PC-9 (cell line): ENCODE measurements at regions not wholly inside any gene's neighbourhood (a gene's known extent, or its start where the extent isn't known, plus 50 kb on each side); places are given as distances from the start of the nearest gene placed in this dataset.
A peak's percentile ranks its signal among the peaks of the same experiment; 100 is the strongest.

Experiments
- BruUV-seq: library from RNA; stranded (reverse); fragments of 400-500 nt; replicated peaks from 2 replicates; lab custom pipeline; 2021; lab: Mats Ljungman, UMichigan
- CTCF ChIA-PET: fragments of 300-600 bp; sonication (Branson Sonifier 250); formaldehyde crosslinking; loops from one replicate; lab custom pipeline; 2022; ENCODE audit warnings: antibody characterized with exemption; lab: Charles Lee
- POLR2A ChIA-PET: fragments of 300-600 bp; sonication (Branson Sonifier 250); formaldehyde crosslinking; loops from one replicate; lab custom pipeline; 2022; ENCODE audit warnings: antibody characterized with exemption; ENCODE audit not compliant: unreplicated experiment; lab: Charles Lee
- DNase-seq, 2 experiments: peaks; one replicate each; pipeline versions ENCODE4 v3.0.0 to v3.0.0-alpha.2; 2015 to 2022; ENCODE audit warnings: mixed read lengths in 1 of 2
- H2AFZ ChIP-seq: fragments of 200-600 bp; sonication (generic); 2 replicates; pipeline ENCODE4 v1.8.1; 2017; ENCODE audit warnings: antibody characterized with exemption
- H3F3A ChIP-seq: fragments of 200-600 bp; sonication (generic); 2 replicates; pipeline ENCODE4 v1.8.1; 2017; ENCODE audit warnings: antibody characterized with exemption, mild to moderate bottlenecking, low read depth; ENCODE audit not compliant: insufficient read depth
- H3K27ac ChIP-seq: fragments of 200-600 bp; sonication (generic); 2 replicates; pipeline ENCODE4 v1.6.1; 2016; ENCODE audit warnings: mixed run types
- H3K27me3 ChIP-seq: fragments of 200-600 bp; sonication (generic); 2 replicates; pipeline ENCODE4 v1.6.1; 2016; ENCODE audit warnings: low read depth, mixed run types; ENCODE audit not compliant: insufficient read depth
- H3K36me3 ChIP-seq: fragments of 200-600 bp; sonication (generic); 2 replicates; pipeline ENCODE4 v1.6.1; 2016; ENCODE audit warnings: low read depth, mixed run types
- H3K4me1 ChIP-seq: fragments of 200-600 bp; sonication (generic); replicated peaks from 2 replicates; pipeline ENCODE4 v1.6.1; 2016; ENCODE audit warnings: mixed run types; ENCODE audit not compliant: insufficient read depth
- H3K4me2 ChIP-seq: fragments of 200-600 bp; sonication (generic); 2 replicates; pipeline ENCODE4 v1.6.1; 2017; ENCODE audit warnings: mixed run types
- H3K4me3 ChIP-seq: fragments of 200-600 bp; sonication (generic); 2 replicates; pipeline ENCODE4 v1.6.1; 2016; ENCODE audit warnings: mixed run types
- H3K79me2 ChIP-seq: fragments of 200-600 bp; sonication (generic); 2 replicates; pipeline ENCODE4 v1.6.1; 2017; ENCODE audit warnings: low read depth, mixed run types
- H3K9me2 ChIP-seq: fragments of 200-600 bp; sonication (generic); 2 replicates; pipeline ENCODE4 v1.8.1; 2017; ENCODE audit warnings: mild to moderate bottlenecking; ENCODE audit not compliant: insufficient read depth
- H3K9me3 ChIP-seq: fragments of 200-600 bp; sonication (generic); 2 replicates; pipeline ENCODE4 v1.8.1; 2016; ENCODE audit warnings: low read depth; ENCODE audit not compliant: insufficient read depth
- H4K20me1 ChIP-seq: fragments of 200-600 bp; sonication (generic); 2 replicates; pipeline ENCODE4 v1.8.1; 2017; ENCODE audit not compliant: insufficient read depth
- CTCF ChIP-seq: fragments of 200-600 bp; sonication (generic); conservative IDR thresholded peaks from 2 replicates; pipeline ENCODE4 v1.6.1; 2017; ENCODE audit warnings: mixed run types, antibody characterized with exemption, mild to moderate bottlenecking, moderate library complexity
- EZH2 ChIP-seq: fragments of 200-600 bp; sonication (generic); IDR thresholded peaks from 2 replicates; pipeline ENCODE4 v1.8.0; 2017; ENCODE audit warnings: antibody characterized with exemption, low read depth
- intact Hi-C: fragments of 100-400 bp; cut with micrococcal nuclease; formaldehyde crosslinking; loops from one replicate; pipeline ENCODE4 v1.10.0; 2022; ENCODE audit not compliant: unreplicated experiment

GRCh38 chr6:71080133-71080532 lies 123.3 kb upstream of the B3GAT2 start:
- intact Hi-C loops = no loop called here
- DNase-seq = no peak
- TF ChIP-seq CTCF (no peak), EZH2 (no peak)
- no TSS peak for BruUV-seq
- Histone ChIP-seq H3K27me3 (no peaks in the 10 kb centered on the region), H3F3A (no peaks in the 10 kb centered on the region), H3K4me1 (no peaks in the 10 kb centered on the region), H3K4me3 (no peak overlapping the region), H3K9me2 (no peaks in the 10 kb centered on the region), H2AFZ (no peak overlapping the region), H3K36me3 (no peaks in the 10 kb centered on the region), H3K4me2 (no peak overlapping the region), H3K79me2 (no peaks in the 10 kb centered on the region), H4K20me1 (no peaks in the 10 kb centered on the region), H3K27ac (no peak overlapping the region), H3K9me3 (no peaks in the 10 kb centered on the region)
- POLR2A ChIA-PET = no interaction called here
- CTCF ChIA-PET = no interaction called here

GRCh38 chr6:71080826-71081225 lies 124.0 kb upstream of the B3GAT2 start:
- H3K27me3 ChIP-seq = no peaks in the 10 kb centered on the region
- ChIA-PET POLR2A (no interaction called here), CTCF (no interaction called here)
- H3K9me3 ChIP-seq = no peaks in the 10 kb centered on the region
- H3K4me3 ChIP-seq = no peak overlapping the region
- H3K27ac ChIP-seq = no peak overlapping the region
- no peak for TF ChIP-seq EZH2
- TF ChIP-seq CTCF = no peak
- intact Hi-C loops = no loop called here
- BruUV-seq = no TSS peak
- H4K20me1 ChIP-seq = no peaks in the 10 kb centered on the region
- no peak overlapping the region for H3K4me2 ChIP-seq
- no peaks in the 10 kb centered on the region for H3K4me1 ChIP-seq
- no peak for DNase-seq
- H3K79me2 ChIP-seq = no peaks in the 10 kb centered on the region
- no peaks in the 10 kb centered on the region for H3K36me3 ChIP-seq
- no peaks in the 10 kb centered on the region for H3K9me2 ChIP-seq
- H3F3A ChIP-seq = no peaks in the 10 kb centered on the region
- H2AFZ ChIP-seq = no peak overlapping the region

- Histone ChIP-seq H3K27ac (no peak overlapping the region), H3K36me3 (no peaks in the 10 kb centered on the region), H4K20me1 (no peaks in the 10 kb centered on the region), H3K9me3 (no peaks in the 10 kb centered on the region), H3K4me2 (0 out of 2 replicates have a peak overlapping the region, but pooled peaks have one; percentile 5), H3K4me1 (no peaks in the 10 kb centered on the region), H3K79me2 (no peaks in the 10 kb centered on the region), H3K9me2 (no peaks in the 10 kb centered on the region), H2AFZ (no peak overlapping the region), H3K4me3 (no peak overlapping the region), H3K27me3 (no peaks in the 10 kb centered on the region), H3F3A (no peaks in the 10 kb centered on the region)
- ChIA-PET POLR2A (no interaction called here), CTCF (no interaction called here)
- DNase-seq = no peak
- BruUV-seq = no TSS peak
- intact Hi-C loops = no loop called here
- TF ChIP-seq EZH2 = no peak
- no peak for TF ChIP-seq CTCF
Observed at GRCh38 chr6:71082033-71082650, 125.3 kb upstream of the B3GAT2 start.
